HG03097 (cell line): ENCODE measurements at regions not wholly inside any gene's neighbourhood (a gene's known extent, or its start where the extent isn't known, plus 50 kb on each side); places are given as distances from the start of the nearest gene placed in this dataset.

Experiments used
- ATAC-seq: cut with Tn5 transposase; IDR thresholded peaks from one replicate; pipeline ENCODE4 v1.9.1; 2021; ENCODE audit not compliant: unreplicated experiment, low FRiP score

- no peak for ATAC-seq
Measured at GRCh38 chr2:225937625-225938187, 538.2 kb downstream of the NYAP2 start.

- ATAC-seq = no peak
Measured at GRCh38 chr2:225932811-225933413, 533.4 kb downstream of the NYAP2 start.

GRCh38 chr2:225930687-225931086 is 531.2 kb downstream of the NYAP2 start:
- no peak for ATAC-seq

- no peak for ATAC-seq
Measured at GRCh38 chr2:225920621-225921220, 521.2 kb downstream of the NYAP2 start.

- ATAC-seq = no peak
Measured at GRCh38 chr2:225916692-225917091, 517.2 kb downstream of the NYAP2 start.

GRCh38 chr2:225911019-225911418 is 511.5 kb downstream of the NYAP2 start:
- no peak for ATAC-seq

GRCh38 chr2:225895126-225895525 is 495.6 kb downstream of the NYAP2 start:
- no peak for ATAC-seq

GRCh38 chr2:225894236-225894980 is 494.9 kb downstream of the NYAP2 start:
- no peak for ATAC-seq

GRCh38 chr2:225893151-225893550 is 493.6 kb downstream of the NYAP2 start:
- ATAC-seq = no peak

GRCh38 chr2:225891771-225892170 is 492.3 kb downstream of the NYAP2 start:
- no peak for ATAC-seq

- ATAC-seq = no peak
Measured at GRCh38 chr2:225891013-225891412, 491.5 kb downstream of the NYAP2 start.

- peak; percentile 67 for ATAC-seq
Measured at GRCh38 chr2:225889452-225889851, 489.9 kb downstream of the NYAP2 start.

GRCh38 chr2:225867071-225867470 is 467.6 kb downstream of the NYAP2 start:
- no peak for ATAC-seq

- no peak for ATAC-seq
Measured at GRCh38 chr2:225865468-225865867, 466.0 kb downstream of the NYAP2 start.

- ATAC-seq = no peak
Measured at GRCh38 chr2:225864394-225864793, 464.9 kb downstream of the NYAP2 start.

- no peak for ATAC-seq
Measured at GRCh38 chr2:225842939-225843338, 443.4 kb downstream of the NYAP2 start.

GRCh38 chr2:225841314-225841713 is 441.8 kb downstream of the NYAP2 start:
- ATAC-seq = no peak

GRCh38 chr2:225837328-225837727 is 437.8 kb downstream of the NYAP2 start:
- no peak for ATAC-seq

GRCh38 chr2:225824748-225825449 is 425.4 kb downstream of the NYAP2 start:
- ATAC-seq = no peak

- no peak for ATAC-seq
Measured at GRCh38 chr2:225821351-225821750, 421.8 kb downstream of the NYAP2 start.

- no peak for ATAC-seq
Measured at GRCh38 chr2:225820826-225821225, 421.3 kb downstream of the NYAP2 start.
